CD4-positive, alpha-beta T cell treated with Interleukin-4 for 4 hours (primary cell): ENCODE measurements at regions not wholly inside any gene's neighbourhood (a gene's known extent, or its start where the extent isn't known, plus 50 kb on each side); places are given as distances from the start of the nearest gene placed in this dataset.

ENCODE experiments used
- DNase-seq: peaks from one replicate; pipeline ENCODE4 v3.0.0-alpha.2; 2020

GRCh38 chr1:209249785-209250440, 333.6 kb upstream of the CAMK1G start:
- DNase-seq = no peak

- DNase-seq = no peak
Measured at GRCh38 chr1:209250861-209251636, 332.5 kb upstream of the CAMK1G start.

- DNase-seq = no peak
Measured at GRCh38 chr1:209256766-209257350, 326.7 kb upstream of the CAMK1G start.

GRCh38 chr1:209257454-209257853, 326.1 kb upstream of the CAMK1G start:
- no peak for DNase-seq

- no peak for DNase-seq
Measured at GRCh38 chr1:209260136-209260535, 323.4 kb upstream of the CAMK1G start.

DNA sequence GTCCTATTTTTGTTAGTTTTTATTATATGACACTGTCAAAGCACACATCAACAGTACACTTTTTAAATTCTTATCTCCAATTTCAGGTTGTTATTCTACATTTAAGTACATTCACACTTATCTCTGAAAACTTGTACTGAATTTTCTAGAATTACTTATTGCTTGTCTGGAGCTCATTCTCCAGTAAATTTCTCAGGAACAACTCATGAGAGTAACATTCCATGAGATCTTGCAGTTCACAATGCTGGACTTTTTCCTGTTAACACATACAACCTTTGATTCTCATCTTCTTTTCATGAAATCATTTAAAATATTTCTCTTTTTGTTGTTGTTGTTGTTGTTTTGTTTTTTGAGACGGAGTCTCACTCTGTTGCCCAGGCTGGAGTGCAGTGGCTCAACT, 320.9 kb upstream of the CAMK1G start:
- DNase-seq = no peak

DNA sequence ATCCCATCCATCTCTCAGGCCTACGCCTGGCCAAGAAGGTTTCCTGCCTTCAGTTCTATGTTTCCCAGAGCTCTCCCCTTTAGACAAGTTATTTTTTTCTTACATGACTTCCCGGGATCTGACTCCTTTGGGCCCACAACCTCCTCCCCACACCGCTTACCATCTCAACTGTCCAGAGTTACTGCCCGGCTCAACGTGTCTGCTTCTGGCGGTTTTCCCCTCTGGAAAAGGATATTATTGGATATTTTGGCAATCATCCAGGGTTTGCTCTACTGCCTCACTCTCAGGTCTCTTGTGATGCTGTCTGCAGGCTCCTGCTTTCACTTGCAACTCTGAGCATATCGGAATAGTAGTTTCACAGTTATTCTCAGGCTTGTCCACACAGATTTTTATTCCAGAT, 318.2 kb upstream of the CAMK1G start:
- no peak for DNase-seq

- DNase-seq = no peak
Measured at GRCh38 chr1:209266590-209267205, 316.8 kb upstream of the CAMK1G start.

GRCh38 chr1:209267968-209268367, 315.5 kb upstream of the CAMK1G start:
- no peak for DNase-seq

DNA sequence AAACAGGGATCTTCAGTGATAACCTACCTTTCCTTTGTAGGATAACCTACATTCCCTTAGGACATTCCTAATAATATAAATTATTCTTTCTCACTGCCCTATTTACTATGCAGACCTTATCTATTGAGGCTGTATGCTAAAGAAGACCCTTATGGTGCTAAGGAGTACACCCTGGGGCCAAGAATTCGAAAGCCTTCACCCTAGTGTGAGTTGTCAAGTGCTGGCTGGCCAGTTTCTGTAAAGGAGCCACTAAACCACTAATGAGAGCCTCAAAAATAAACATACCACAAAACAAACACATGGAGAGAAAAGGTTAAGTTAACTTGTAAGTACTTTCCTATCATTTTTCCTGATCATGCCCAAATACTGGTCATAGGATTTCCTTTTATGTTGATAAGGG, 315.0 kb upstream of the CAMK1G start:
- DNase-seq = no peak

- DNase-seq = no peak
Measured at GRCh38 chr1:209276321-209276720, 307.2 kb upstream of the CAMK1G start.

DNA sequence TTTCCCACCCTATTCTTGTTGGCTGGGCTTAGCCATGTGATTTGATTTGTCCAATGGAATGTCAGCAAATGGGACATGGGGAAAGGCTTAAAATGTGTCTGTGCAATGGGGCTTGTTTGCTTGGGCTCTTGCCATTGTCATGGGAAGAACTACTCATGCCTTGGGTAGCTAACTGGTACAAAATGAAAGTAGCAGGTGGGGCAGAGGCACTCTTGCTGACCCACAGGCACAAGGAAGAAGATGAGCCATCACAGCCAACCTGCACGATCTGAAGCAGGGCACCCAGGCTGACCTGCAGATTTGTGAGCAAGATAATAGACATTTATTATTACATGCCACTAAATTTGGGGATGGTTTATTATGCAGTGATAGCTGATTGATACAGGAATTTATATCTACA, 305.9 kb upstream of the CAMK1G start:
- DNase-seq = no peak

DNA sequence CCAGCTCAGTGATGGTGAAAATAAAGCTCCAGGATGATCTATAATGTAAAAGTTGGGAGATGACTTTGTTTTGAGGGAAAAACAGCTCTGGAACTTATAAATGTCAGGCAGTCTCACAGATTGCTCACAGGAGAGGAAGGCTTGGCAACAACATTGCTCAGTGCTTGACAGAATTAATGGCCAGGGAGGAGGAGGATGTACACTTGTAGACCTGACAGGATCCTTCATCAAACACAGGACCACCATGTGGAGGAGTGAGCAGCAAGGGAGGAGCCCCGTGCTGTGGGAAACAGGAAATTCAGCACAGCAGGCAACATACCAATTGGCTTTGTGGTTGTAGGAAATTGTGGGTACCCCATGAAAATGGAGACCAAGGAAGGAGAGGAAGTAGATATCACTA, 291.8 kb upstream of the CAMK1G start:
- no peak for DNase-seq

DNA sequence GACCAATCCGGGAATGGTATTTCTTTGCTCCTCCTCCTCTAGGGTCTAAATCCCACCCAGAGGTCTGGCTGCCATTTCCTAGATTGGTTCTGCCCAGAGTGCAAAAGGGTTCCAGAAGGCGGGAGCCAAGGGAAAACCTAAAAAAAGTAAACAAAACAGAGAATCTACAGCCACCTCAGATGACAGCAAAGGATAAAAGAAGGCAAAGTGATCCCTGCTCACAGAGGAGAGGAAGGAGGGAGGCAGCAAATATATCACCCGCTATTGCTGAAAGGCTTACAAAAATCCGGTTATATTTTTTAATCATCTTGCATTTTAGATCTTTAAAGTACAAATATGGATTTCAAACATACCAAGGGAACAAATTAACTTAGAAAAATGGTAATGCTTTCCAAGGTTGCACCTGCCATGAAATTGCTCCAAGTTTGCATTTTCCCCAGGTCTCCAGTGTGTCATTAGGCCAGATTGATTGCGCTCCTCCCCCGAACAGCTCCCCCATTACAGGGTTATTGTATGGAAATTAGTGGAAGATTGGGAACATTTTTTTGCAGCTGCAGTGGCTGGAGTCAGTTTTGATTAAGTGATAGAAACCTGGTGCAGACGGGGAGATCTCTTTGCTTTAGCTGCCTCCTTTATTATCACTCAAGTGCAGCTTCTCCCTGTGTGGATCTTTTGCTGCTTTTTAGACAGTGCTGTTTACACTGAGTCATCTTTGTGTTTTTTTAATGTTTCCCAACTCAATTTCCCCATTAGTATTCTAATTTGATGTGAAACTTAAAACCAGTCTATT, 280.5 kb upstream of the CAMK1G start:
- no peak for DNase-seq

DNA sequence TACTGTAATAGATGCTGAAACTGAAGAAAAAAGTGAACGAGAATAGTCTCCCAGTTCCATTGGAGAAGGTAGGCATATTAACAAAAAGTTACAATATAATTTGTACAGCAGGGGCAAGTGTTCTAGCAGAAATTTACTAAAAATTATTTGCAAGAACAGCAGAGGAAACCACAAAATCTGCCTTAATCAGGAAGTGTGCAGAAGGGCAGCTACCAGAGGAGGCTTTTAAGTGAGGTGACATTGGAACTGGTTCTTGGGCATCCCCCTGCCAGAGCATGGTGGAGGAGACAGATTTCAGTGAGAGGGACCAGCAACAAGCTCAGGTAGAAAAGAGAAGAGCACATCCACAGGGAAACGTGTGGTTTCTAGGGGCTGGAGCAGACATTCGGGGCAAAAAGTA, 279.3 kb upstream of the CAMK1G start:
- no peak for DNase-seq

DNA sequence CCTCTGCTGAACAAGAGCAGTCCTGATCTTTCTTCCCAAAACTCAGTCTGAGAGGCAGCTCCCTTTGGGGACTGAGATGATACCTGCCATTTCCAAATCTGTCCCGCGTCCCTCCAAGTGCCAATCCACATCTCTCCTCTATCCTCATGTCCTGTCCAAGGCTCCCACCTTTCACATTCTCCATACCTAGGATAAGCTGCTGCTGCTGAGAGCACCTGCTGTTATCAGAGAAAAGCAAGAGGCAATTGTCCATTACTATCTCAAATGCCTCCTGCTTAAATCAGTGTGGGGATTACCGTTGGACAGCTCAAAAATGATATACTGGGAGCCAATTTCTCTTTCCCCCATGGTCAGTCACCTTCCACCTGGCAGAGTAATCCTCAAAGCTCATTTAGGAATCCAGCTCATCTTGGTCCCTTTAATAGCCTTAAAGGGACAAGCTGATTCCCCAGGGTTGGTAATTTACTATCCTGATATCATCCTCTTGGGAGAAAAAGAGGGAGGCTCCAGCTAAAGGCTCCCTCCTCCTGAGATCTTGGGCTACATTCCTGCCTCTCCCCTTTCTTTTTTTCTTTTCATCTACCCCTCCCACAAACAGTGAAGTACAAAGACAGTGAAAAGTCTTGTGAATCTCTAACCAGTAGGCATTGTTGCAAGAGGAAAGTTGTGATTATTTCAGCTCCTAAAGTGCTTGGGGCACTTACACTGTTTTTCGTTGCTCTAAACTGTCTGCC, 278.1 kb upstream of the CAMK1G start:
- no peak for DNase-seq

- no peak for DNase-seq
Measured at GRCh38 chr1:209307846-209308245, 275.7 kb upstream of the CAMK1G start.

GRCh38 chr1:209309198-209309597, 274.3 kb upstream of the CAMK1G start:
- DNase-seq = no peak

GRCh38 chr1:209311770-209312169, 271.7 kb upstream of the CAMK1G start:
- DNase-seq = no peak

GRCh38 chr1:209316929-209317328, 266.6 kb upstream of the CAMK1G start:
- DNase-seq = no peak

DNA sequence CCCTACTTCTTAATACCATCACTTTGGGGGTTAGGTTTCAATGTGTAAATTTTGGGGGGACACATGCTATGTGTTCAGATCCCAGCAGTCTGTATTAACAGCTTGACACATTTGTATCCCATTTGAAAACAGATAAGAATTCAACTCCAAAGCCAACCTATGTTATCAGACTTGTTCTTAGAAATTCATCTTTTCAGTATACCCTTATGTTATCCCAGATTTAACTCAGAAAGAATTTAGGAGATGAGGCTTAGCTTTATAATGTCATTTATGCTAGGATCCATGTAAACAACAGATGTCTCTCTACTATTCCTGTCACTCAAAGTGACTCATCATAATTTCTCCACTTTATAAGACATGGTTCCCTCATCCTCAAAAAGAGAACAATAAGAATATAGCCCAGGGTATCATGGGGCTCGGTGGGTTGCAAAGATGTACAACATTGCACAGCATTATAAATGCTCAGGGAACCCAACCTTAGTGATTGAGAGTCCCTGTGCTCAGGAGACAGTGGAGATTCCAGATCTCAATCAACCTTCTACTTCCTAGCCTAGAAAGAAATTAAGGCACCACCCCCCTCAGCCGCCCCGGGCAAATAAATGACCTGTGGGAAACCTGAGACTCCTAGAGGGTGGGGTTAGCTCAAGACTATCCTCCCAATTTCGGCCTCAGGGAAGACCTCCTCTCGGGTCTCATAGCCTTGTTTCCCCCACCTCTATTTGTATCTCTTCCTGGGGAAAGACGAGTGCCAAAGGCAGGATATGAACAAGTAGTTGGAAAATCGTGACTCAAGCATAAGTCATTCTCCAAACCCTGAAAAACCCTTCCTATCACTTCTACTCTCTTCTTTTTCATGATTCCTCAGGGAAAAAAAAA, 265.1 kb upstream of the CAMK1G start:
- no peak for DNase-seq
